Liver (tissue), 8 donors: ENCODE measurements at regions not wholly inside any gene's neighbourhood (a gene's known extent, or its start where the extent isn't known, plus 50 kb on each side); places are given as distances from the start of the nearest gene placed in this dataset.

ENCODE experiments used
- DNase-seq: peaks from one replicate; pipeline ENCODE4 v3.0.0-alpha.2; 2017; ENCODE audit warnings: low spot score
- H3K27ac ChIP-seq, 2 donors: one replicate each; pipeline ENCODE4 v1.7.0; 2013; ENCODE audit warnings: inconsistent platforms in 2 of 2, low read length in 2 of 2, control low read depth in 1 of 2, low read depth in 1 of 2, mild to moderate bottlenecking in 1 of 2
- H3K27me3 ChIP-seq, 4 donors: one replicate each; pipeline versions ENCODE4 v1.6.1 to v1.7.0; 2013; ENCODE audit warnings: low read length in 3 of 4, inconsistent platforms in 1 of 4, mild to moderate bottlenecking in 1 of 4, moderate library complexity in 1 of 4; ENCODE audit not compliant: control insufficient read depth in 4 of 4, insufficient read depth in 4 of 4
- H3K36me3 ChIP-seq, 4 donors: one replicate each; pipeline versions ENCODE4 v1.6.1 to v1.7.0; 2013; ENCODE audit warnings: low read length in 3 of 4, mild to moderate bottlenecking in 3 of 4, low read depth in 1 of 4, moderate library complexity in 1 of 4; ENCODE audit not compliant: control insufficient read depth in 4 of 4, insufficient read depth in 3 of 4
- H3K4me1 ChIP-seq, 4 donors: one replicate each; pipeline versions ENCODE4 v1.6.1 to v1.7.0; 2013; ENCODE audit warnings: low read length in 3 of 4, mild to moderate bottlenecking in 3 of 4, moderate library complexity in 1 of 4; ENCODE audit not compliant: control insufficient read depth in 4 of 4, insufficient read depth in 4 of 4
- H3K4me3 ChIP-seq, 3 donors: one replicate each; pipeline versions ENCODE4 v1.6.1 to v1.7.0; 2013; ENCODE audit warnings: low read length in 3 of 3, control low read depth in 1 of 3, low read depth in 1 of 3, mild to moderate bottlenecking in 1 of 3
- H3K9ac ChIP-seq, 2 donors: one replicate each; pipeline ENCODE4 v1.7.0; 2013; ENCODE audit warnings: low read length in 2 of 2, mild to moderate bottlenecking in 2 of 2, moderate library complexity in 2 of 2, control low read depth in 1 of 2, low read depth in 1 of 2
- H3K9me3 ChIP-seq, 4 donors: one replicate each; pipeline versions ENCODE4 v1.6.1 to v1.7.0; 2013; ENCODE audit warnings: low read length in 3 of 4; ENCODE audit not compliant: control insufficient read depth in 4 of 4
- FOXA2 ChIP-seq: IDR thresholded peaks from 2 replicates; pipeline ENCODE4 v1.6.1; 2016; ENCODE audit warnings: antibody characterized with exemption
- HNF4A ChIP-seq, 2 donors: conservative IDR thresholded peaks; 2 replicates each; pipeline ENCODE4 v1.6.1; 2016; ENCODE audit warnings: antibody characterized with exemption in 2 of 2, mild to moderate bottlenecking in 2 of 2
- HNF4G ChIP-seq: IDR thresholded peaks from 2 replicates; pipeline ENCODE4 v1.6.1; 2016; ENCODE audit warnings: antibody characterized with exemption
- JUND ChIP-seq, 2 donors: IDR thresholded peaks; 2 replicates each; pipeline ENCODE4 v1.6.1; 2016; ENCODE audit warnings: antibody characterized with exemption in 2 of 2
- NR2F2 ChIP-seq: IDR thresholded peaks from 2 replicates; pipeline ENCODE4 v1.6.1; 2016; ENCODE audit warnings: antibody characterized with exemption
- RAD21 ChIP-seq, 2 donors: IDR thresholded peaks; 2 replicates each; pipeline ENCODE4 v1.6.1; 2016; ENCODE audit warnings: antibody characterized with exemption in 2 of 2, mild to moderate bottlenecking in 2 of 2
- RXRA ChIP-seq, 2 donors: IDR thresholded peaks; 2 replicates each; pipeline ENCODE4 v1.6.1; 2017 to 2018; ENCODE audit warnings: antibody characterized with exemption in 2 of 2, mild to moderate bottlenecking in 1 of 2
- SP1 ChIP-seq: IDR thresholded peaks from 2 replicates; pipeline ENCODE4 v1.6.1; 2018; ENCODE audit warnings: antibody characterized with exemption, mild to moderate bottlenecking
- TAF1 ChIP-seq: conservative IDR thresholded peaks from 2 replicates; pipeline ENCODE4 v1.6.1; 2016; ENCODE audit warnings: antibody characterized with exemption, mild to moderate bottlenecking
- YY1 ChIP-seq: IDR thresholded peaks from 2 replicates; pipeline ENCODE4 v1.6.1; 2016; ENCODE audit warnings: antibody characterized with exemption, mild to moderate bottlenecking
- WGBS: extraction: QIAGEN DNeasy Blood & Tissue Kit; methylation state at CpG from one replicate; pipeline ENCODE4 v1.1.7; 2013; 5-methylcytosine and 5-hydroxymethylcytosine counted together
- TF ChIP-seq, protein P1 (sequence below): fragments of 150-350 bp; IDR thresholded peaks from 2 replicates; pipeline ENCODE4 v1.5.1; 2017; ENCODE audit warnings: improper control_type of control experiment, low read depth, low read length; ENCODE audit not compliant: missing input control
- TF ChIP-seq, protein P2 (sequence below): IDR thresholded peaks from 2 replicates; pipeline ENCODE4 v1.6.1; 2016; ENCODE audit warnings: antibody characterized with exemption
- TF ChIP-seq, protein P3 (sequence below): IDR thresholded peaks from 2 replicates; pipeline ENCODE4 v1.6.1; 2016; ENCODE audit warnings: antibody characterized with exemption
- TF ChIP-seq, protein P4 (sequence below): IDR thresholded peaks from 2 replicates; pipeline ENCODE4 v1.6.1; 2016; ENCODE audit warnings: antibody characterized with exemption
- donor health status: healthy.
- donor health status: healthy.
- donor health status: healthy.
- donor health status: healthy.
- donor health status: healthy.

DNA sequence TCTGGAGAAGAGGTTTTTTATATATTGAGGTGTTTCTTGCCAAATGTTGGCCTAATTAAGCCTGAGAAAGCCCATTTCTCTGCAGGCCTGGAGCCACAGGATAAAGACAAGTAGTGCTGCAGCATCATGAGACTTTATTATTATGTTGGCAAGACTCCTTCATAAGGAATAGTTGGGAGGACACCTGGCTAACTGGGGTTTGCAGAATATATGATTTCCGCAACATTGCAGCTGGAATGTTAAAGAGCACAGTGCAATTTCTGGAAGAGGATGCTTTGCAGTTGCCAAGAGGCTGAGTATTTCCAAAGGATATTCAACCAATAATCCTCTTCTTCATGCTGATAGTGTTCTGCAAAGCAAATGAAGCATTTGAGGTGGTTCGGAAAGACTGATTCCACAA is 1512.8 kb upstream of the LRRTM3 start:
- no peak for DNase-seq
- H3K9ac ChIP-seq = no peak overlapping the region
- H3K36me3 ChIP-seq = no peaks in the 10 kb centered on the region
- no peaks in the 10 kb centered on the region for H3K4me1 ChIP-seq
- H3K27ac ChIP-seq = no peak overlapping the region
- H3K27me3 ChIP-seq = no peaks in the 10 kb centered on the region
- no peak for TF ChIP-seq HNF4A (conservative IDR thresholded peaks at IDR 0.05)
- TF ChIP-seq, protein P1, sequence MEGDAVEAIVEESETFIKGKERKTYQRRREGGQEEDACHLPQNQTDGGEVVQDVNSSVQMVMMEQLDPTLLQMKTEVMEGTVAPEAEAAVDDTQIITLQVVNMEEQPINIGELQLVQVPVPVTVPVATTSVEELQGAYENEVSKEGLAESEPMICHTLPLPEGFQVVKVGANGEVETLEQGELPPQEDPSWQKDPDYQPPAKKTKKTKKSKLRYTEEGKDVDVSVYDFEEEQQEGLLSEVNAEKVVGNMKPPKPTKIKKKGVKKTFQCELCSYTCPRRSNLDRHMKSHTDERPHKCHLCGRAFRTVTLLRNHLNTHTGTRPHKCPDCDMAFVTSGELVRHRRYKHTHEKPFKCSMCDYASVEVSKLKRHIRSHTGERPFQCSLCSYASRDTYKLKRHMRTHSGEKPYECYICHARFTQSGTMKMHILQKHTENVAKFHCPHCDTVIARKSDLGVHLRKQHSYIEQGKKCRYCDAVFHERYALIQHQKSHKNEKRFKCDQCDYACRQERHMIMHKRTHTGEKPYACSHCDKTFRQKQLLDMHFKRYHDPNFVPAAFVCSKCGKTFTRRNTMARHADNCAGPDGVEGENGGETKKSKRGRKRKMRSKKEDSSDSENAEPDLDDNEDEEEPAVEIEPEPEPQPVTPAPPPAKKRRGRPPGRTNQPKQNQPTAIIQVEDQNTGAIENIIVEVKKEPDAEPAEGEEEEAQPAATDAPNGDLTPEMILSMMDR = no peak
- no peak for TF ChIP-seq JUND (IDR thresholded peaks at IDR 0.05)
- 90% methylated on average over 2 of the region's 2 CpGs for WGBS
- no peak overlapping the region for H3K4me3 ChIP-seq
- H3K9me3 ChIP-seq = no peaks in the 10 kb centered on the region

DNA sequence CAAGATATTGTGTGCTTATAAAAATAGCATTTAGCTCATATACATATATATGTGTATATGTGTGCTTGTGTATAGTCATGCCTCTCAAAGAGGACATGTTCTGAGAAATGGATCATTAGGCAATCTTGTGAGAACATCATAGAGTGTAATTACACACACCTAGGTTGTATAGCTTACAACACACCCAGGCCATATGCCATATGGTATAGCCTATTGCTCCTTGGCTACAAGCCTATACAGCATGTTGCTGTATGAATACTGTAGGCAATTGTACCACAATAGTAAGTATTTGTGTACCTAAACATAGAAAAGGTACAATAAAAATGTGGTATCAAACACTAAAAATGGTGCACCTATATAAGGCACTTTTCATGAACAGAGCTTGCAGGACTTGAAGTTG is 1510.5 kb upstream of the LRRTM3 start:
- no peak for DNase-seq
- H3K27ac ChIP-seq = no peak overlapping the region
- no peak overlapping the region for H3K9ac ChIP-seq
- H3K4me3 ChIP-seq = no peak overlapping the region
- H3K27me3 ChIP-seq = no peaks in the 10 kb centered on the region
- no peaks in the 10 kb centered on the region for H3K4me1 ChIP-seq
- H3K9me3 ChIP-seq = no peaks in the 10 kb centered on the region
- no peaks in the 10 kb centered on the region for H3K36me3 ChIP-seq
- TF ChIP-seq RXRA (IDR thresholded peaks at IDR 0.05) (no peak), HNF4G (no peak)

DNA sequence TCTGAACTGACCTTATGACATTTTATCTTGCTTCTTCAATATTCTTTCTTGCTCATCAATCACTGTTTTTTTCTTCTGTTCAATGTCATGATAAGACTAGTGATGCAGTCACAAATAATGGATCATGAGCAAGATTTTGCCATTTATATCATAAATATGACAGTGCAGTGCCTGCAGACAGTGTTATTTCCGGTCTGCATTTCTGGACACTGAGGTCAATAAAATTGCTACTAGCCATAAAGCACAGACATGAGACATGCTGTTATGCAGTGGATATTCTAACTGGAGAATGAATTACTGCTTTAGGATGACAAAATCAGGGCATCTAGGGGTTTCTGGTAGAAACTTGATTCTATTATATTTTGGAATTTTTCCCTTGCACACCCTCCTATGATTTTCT is 1509.7 kb upstream of the LRRTM3 start:
- DNase-seq = no peak

DNA sequence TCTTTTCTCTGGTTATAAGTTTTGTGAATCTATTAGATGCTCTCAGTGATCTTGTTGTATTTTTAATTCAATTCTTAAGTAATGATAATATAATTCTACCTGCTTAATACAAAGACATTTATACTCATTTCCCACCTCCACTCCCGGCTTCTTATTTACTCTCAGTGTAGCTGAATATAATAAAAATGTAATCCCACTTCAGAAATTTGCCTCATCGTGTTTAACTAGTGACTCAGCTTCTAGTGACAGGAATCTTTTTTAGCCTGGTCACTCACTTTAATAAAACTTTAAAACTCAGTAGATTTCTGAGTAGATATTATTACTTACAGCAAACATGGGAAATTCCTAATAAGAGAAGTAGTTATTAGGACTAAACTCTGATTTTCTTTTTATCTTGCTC is 1506.2 kb upstream of the LRRTM3 start:
- 68% methylated on average over 2 of the region's 2 CpGs for WGBS
- Histone ChIP-seq H3K4me1 (no peaks in the 10 kb centered on the region), H3K36me3 (no peaks in the 10 kb centered on the region), H3K27ac (no peak overlapping the region), H3K9me3 (no peaks in the 10 kb centered on the region), H3K4me3 (no peak overlapping the region), H3K27me3 (no peaks in the 10 kb centered on the region), H3K9ac (no peak overlapping the region)
- no peak for DNase-seq
- TF ChIP-seq SP1 = no peak
- no peak for TF ChIP-seq HNF4G
- TF ChIP-seq RAD21 (IDR thresholded peaks at IDR 0.05) = no peak
- TF ChIP-seq, protein P2, sequence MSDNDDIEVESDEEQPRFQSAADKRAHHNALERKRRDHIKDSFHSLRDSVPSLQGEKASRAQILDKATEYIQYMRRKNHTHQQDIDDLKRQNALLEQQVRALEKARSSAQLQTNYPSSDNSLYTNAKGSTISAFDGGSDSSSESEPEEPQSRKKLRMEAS = no peak
- TF ChIP-seq NR2F2 = no peak
- TF ChIP-seq, protein P3, sequence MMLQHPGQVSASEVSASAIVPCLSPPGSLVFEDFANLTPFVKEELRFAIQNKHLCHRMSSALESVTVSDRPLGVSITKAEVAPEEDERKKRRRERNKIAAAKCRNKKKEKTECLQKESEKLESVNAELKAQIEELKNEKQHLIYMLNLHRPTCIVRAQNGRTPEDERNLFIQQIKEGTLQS = no peak
- TF ChIP-seq RXRA (IDR thresholded peaks at IDR 0.05) = no peak
- TF ChIP-seq TAF1 = no peak
- TF ChIP-seq, protein P4, sequence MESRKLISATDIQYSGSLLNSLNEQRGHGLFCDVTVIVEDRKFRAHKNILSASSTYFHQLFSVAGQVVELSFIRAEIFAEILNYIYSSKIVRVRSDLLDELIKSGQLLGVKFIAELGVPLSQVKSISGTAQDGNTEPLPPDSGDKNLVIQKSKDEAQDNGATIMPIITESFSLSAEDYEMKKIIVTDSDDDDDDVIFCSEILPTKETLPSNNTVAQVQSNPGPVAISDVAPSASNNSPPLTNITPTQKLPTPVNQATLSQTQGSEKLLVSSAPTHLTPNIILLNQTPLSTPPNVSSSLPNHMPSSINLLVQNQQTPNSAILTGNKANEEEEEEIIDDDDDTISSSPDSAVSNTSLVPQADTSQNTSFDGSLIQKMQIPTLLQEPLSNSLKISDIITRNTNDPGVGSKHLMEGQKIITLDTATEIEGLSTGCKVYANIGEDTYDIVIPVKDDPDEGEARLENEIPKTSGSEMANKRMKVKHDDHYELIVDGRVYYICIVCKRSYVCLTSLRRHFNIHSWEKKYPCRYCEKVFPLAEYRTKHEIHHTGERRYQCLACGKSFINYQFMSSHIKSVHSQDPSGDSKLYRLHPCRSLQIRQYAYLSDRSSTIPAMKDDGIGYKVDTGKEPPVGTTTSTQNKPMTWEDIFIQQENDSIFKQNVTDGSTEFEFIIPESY = no peak
- no peak for TF ChIP-seq FOXA2
- TF ChIP-seq, protein P1 = no peak
- TF ChIP-seq YY1 = no peak
- no peak for TF ChIP-seq JUND (IDR thresholded peaks at IDR 0.05)

More for the DNA sequence above, 1509.7 kb upstream of the LRRTM3 start:
- H3K4me3 ChIP-seq = no peak overlapping the region
- no peaks in the 10 kb centered on the region for H3K27me3 ChIP-seq
- H3K36me3 ChIP-seq = no peaks in the 10 kb centered on the region
- no peak for TF ChIP-seq RXRA (IDR thresholded peaks at IDR 0.05)
- TF ChIP-seq, protein P4 = no peak
- no peak overlapping the region for H3K27ac ChIP-seq
- no peaks in the 10 kb centered on the region for H3K9me3 ChIP-seq
- no peak overlapping the region for H3K9ac ChIP-seq
- WGBS = 74% methylated on average over 1 of the region's 1 CpG
- no peaks in the 10 kb centered on the region for H3K4me1 ChIP-seq
